Ovary (tissue), 3 donors: ENCODE measurements at regions not wholly inside any gene's neighbourhood (a gene's known extent, or its start where the extent isn't known, plus 50 kb on each side); places are given as distances from the start of the nearest gene placed in this dataset.

Experiments used
- EP300 ChIP-seq: sonication (generic); formaldehyde crosslinking; IDR thresholded peaks from one replicate; pipeline ENCODE4 v1.6.1; 2017; ENCODE audit warnings: antibody characterized with exemption
- POLR2A ChIP-seq: fragments of 450-650 bp; IDR thresholded peaks from one replicate; pipeline ENCODE4 v1.6.1; 2017; ENCODE audit warnings: antibody characterized with exemption, mild to moderate bottlenecking, moderate library complexity
- TF ChIP-seq, protein P1 (sequence below), 3 donors: fragments of 450-650 bp in 2 of 3; fragments of 200-600 bp in 1 of 3; IDR thresholded peaks; one replicate each; pipeline versions ENCODE4 v1.5.1 to v1.8.0; 2016 to 2022; ENCODE audit warnings: antibody characterized with exemption in 3 of 3, mild to moderate bottlenecking in 1 of 3
- donor health status: DM: no; HTN: no; CAD: no.

DNA sequence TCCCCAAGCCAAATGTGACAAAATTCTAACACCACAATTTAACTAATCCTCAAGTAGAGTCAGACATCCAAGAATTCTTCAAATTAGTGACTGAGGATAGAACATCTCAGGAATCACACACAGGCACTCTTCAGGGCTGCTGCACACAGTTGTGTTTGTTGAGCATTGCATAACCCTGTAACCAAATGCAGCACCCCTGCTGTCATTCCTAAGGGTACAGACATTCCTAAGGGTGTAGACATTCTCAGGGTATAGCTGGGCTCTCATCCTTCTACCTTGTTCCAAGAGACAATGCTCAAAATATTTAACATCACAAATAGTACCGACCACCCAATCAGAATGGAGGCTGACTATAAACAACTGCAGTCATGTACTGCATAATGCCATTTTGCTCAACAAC is 107.1 kb upstream of the UBE2E2 start:
- TF ChIP-seq, protein P1, sequence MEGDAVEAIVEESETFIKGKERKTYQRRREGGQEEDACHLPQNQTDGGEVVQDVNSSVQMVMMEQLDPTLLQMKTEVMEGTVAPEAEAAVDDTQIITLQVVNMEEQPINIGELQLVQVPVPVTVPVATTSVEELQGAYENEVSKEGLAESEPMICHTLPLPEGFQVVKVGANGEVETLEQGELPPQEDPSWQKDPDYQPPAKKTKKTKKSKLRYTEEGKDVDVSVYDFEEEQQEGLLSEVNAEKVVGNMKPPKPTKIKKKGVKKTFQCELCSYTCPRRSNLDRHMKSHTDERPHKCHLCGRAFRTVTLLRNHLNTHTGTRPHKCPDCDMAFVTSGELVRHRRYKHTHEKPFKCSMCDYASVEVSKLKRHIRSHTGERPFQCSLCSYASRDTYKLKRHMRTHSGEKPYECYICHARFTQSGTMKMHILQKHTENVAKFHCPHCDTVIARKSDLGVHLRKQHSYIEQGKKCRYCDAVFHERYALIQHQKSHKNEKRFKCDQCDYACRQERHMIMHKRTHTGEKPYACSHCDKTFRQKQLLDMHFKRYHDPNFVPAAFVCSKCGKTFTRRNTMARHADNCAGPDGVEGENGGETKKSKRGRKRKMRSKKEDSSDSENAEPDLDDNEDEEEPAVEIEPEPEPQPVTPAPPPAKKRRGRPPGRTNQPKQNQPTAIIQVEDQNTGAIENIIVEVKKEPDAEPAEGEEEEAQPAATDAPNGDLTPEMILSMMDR (IDR thresholded peaks at IDR 0.05), result no peak
- TF ChIP-seq POLR2A (no peak), EP300 (no peak)
